ENCODE measurements at regions not wholly inside any gene's neighbourhood (a gene's known extent, or its start where the extent isn't known, plus 50 kb on each side); places are given as distances from the start of the nearest gene placed in this dataset.
"Not testable (repeated sequence)": the region's sequence is repeated elsewhere in the genome, so short reads cannot be mapped to it uniquely, and the experiment has no call there.

DNA sequence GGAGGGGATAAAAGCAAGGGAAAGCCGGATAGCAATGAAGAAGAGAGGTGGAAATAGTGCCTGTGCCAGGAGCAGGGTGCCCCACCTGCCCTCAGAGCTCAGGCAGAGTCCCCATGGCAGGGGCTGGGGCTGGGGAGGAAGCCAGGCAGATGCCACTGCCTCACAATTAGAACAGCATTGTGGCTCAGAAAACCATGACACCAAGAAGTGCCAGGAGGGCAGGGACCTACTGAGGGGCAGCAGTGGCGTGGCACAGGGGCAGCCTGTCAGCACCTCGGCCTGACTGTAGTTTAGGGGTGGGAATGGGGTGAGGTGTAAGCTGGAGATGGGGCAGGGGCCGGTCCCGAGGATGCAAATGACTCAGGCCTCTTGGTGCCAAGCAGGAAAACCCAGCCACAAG, 532.1 kb upstream of the B3GAT1 start:
- TF ChIP-seq, protein P1, sequence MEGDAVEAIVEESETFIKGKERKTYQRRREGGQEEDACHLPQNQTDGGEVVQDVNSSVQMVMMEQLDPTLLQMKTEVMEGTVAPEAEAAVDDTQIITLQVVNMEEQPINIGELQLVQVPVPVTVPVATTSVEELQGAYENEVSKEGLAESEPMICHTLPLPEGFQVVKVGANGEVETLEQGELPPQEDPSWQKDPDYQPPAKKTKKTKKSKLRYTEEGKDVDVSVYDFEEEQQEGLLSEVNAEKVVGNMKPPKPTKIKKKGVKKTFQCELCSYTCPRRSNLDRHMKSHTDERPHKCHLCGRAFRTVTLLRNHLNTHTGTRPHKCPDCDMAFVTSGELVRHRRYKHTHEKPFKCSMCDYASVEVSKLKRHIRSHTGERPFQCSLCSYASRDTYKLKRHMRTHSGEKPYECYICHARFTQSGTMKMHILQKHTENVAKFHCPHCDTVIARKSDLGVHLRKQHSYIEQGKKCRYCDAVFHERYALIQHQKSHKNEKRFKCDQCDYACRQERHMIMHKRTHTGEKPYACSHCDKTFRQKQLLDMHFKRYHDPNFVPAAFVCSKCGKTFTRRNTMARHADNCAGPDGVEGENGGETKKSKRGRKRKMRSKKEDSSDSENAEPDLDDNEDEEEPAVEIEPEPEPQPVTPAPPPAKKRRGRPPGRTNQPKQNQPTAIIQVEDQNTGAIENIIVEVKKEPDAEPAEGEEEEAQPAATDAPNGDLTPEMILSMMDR (IDR thresholded peaks at IDR 0.05; ENCODE audit: control insufficient read depth, insufficient read depth, low read depth, low read length, missing control alignments) = no peak
- DNase-seq (ENCODE audit: low read depth) = no peak
- no peak overlapping the region for H3K4me3 ChIP-seq (ENCODE audit: control insufficient read depth, low read depth, low read length)

DNA sequence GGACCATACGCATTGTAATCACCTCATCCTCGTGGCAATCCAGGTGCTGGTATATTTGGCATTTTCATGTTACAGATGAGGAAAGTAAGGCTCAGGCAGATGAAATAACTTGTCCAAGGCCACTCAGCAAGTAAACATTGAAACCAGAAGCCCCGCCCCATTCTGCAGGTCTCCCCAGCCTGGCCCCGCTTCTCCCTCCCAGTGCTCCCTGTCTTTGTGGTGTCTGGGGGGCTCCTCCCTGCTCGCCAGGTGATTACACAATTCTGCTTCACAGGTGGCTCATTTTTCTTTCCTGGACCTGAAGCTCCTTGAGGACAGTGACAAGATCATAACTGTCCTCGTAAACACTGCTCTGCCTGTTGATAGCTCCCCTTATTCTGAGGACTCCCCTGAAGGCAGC, 531.5 kb upstream of the B3GAT1 start:
- no peak for DNase-seq (ENCODE audit: low read depth)
- TF ChIP-seq, protein P1 (IDR thresholded peaks at IDR 0.05; ENCODE audit: control insufficient read depth, insufficient read depth, low read depth, low read length, missing control alignments) = no peak
- H3K4me3 ChIP-seq (ENCODE audit: control insufficient read depth, low read depth, low read length) = no peak overlapping the region

DNA sequence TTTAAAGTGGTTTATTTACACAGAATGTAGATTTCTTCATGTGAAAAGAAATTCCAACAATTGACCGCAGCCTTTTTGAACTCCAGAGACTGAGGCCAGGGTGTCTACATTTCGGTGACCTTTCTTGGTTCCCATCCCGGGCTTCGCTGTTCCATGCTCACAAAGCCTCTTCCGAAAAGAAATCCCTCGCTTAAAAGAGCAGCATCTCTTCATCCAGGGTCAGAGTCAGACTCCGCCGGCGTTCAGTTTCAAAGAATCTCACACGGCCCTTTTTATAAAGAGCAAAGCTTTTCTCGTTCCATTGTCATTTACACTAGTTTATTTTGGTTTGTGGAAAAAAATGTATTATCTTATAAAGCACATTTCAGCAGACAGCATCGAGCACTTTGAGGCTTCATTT, 530.6 kb upstream of the B3GAT1 start:
- H3K4me3 ChIP-seq (ENCODE audit: control insufficient read depth, low read depth, low read length) = no peak overlapping the region
- no peak for DNase-seq (ENCODE audit: low read depth)
- TF ChIP-seq, protein P1 (IDR thresholded peaks at IDR 0.05; ENCODE audit: control insufficient read depth, insufficient read depth, low read depth, low read length, missing control alignments) = no peak

DNA sequence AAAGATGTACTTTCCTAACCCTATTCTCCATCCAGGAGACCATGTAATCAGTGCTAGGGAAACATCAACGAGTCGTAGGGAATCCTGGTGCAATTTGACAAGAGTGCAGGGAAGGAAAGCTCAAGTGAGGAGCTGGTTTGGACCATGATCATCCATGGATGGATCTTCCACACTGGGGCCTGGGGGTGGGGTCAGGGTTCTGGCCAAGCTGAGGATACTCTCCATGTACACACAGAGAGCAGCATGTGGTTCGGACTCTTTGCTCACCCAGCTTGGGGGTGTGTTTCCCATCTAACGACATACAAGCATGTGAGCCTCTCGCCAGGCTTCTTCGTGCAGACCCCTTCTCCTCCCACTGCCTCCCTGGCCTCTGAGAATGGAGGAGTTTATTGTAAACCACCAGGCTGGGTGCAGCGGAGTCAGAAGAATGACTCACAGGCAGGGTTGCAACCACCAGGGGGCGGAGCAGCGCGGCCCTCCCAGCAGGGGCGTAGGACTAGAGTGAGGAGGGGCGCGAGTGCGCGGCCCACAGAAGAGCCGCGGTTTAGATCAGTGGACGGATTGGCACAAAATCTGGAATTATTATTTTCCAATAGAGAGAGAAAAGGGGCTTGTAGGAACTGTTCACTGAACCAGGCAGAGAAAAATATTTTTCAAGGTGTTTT, 530.0 kb upstream of the B3GAT1 start:
- TF ChIP-seq, protein P1 (IDR thresholded peaks at IDR 0.05; ENCODE audit: control insufficient read depth, insufficient read depth, low read depth, low read length, missing control alignments) = peak; percentile 55
- H3K4me3 ChIP-seq (ENCODE audit: control insufficient read depth, low read depth, low read length); DNase-seq (ENCODE audit: low read depth): not testable (repeated sequence)

DNA sequence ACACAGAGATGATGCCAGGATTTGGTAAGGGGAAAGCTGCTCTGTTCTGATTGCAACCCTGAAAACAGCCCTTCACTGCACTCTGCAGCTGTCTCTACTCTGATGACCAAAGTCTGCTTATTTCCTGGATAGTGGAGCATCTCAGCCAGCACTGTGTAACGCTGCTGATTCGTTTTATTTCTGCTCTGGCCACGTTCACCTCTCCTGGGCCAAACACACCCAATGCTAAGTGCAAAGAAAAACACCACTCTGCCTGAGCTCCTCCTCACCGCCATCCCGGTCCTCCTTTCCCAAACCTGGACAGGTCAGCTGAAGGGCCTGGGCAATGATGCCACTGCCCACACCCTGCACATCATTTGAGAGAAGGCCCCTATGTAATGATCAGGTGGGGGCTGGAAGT, 529.3 kb upstream of the B3GAT1 start:
- DNase-seq (ENCODE audit: low read depth) = no peak
- TF ChIP-seq, protein P1 (IDR thresholded peaks at IDR 0.05; ENCODE audit: control insufficient read depth, insufficient read depth, low read depth, low read length, missing control alignments) = no peak
- H3K4me3 ChIP-seq (ENCODE audit: control insufficient read depth, low read depth, low read length) = no peak overlapping the region

DNA sequence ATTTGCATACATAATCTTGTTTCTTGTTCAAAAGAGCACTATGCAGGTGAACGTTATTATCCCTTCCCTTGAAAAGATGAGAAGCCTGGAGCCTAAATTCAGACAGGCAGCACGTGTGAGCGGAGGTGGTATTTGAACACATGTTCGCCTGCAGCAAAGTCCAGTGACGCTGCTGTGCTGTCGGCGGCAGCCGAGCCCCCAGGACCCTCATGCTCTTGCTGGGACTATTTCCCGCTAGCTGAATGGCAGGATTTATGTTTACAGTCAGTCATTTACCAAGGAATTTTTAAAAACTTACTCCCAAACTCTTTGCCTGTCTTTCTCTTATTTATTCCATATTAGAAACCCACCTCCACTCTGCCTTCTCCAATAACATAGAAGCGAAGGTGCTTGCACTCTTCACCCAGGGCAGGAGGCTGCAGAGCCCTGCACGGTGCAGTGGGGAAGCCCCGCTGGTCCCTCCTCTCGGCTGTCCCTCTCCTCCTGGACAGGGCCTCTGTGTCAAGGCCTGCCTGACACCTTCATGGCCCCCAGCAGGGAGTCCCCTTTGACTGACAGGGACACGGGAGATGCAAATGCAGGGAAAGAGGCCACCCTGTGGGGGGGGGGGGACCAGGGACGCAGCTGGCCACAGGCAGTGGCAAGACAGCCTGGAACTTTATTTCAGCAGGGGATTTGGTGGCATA, 528.5 kb upstream of the B3GAT1 start:
- DNase-seq (ENCODE audit: low read depth) = no peak
- H3K4me3 ChIP-seq (ENCODE audit: control insufficient read depth, low read depth, low read length) = no peak overlapping the region
- TF ChIP-seq, protein P1 (IDR thresholded peaks at IDR 0.05; ENCODE audit: control insufficient read depth, insufficient read depth, low read depth, low read length, missing control alignments) = no peak

All from AG09309 (cell line).